ENCODE measurements at regions not wholly inside any gene's neighbourhood (a gene's known extent, or its start where the extent isn't known, plus 50 kb on each side); places are given as distances from the start of the nearest gene placed in this dataset.

- 0 out of 2 replicates have a peak, but pooled peaks have one; percentile 54 for TF ChIP-seq ZNF580 (CRISPR knock-in tag; IDR thresholded peaks at IDR 0.05; ENCODE audit: borderline replicate concordance, low read depth)
- peak; percentile 35; the same call in 1 of the 2 replicates for TF ChIP-seq KDM2A (CRISPR knock-in tag; IDR thresholded peaks at IDR 0.05; ENCODE audit: borderline replicate concordance, low read depth)
- TF ChIP-seq SALL1 (CRISPR knock-in tag; IDR thresholded peaks at IDR 0.05): peak; percentile 72
- no peak for TF ChIP-seq AHDC1 (CRISPR knock-in tag; IDR thresholded peaks at IDR 0.05; ENCODE audit: borderline replicate concordance)
- TF ChIP-seq TEF (CRISPR knock-in tag; IDR thresholded peaks at IDR 0.05): 0 out of 2 replicates have a peak, but pooled peaks have one; percentile 48
- no peak for TF ChIP-seq ZNF33A (CRISPR knock-in tag; IDR thresholded peaks at IDR 0.05; ENCODE audit: borderline replicate concordance)
- no peak for TF ChIP-seq GFI1 (CRISPR knock-in tag; IDR thresholded peaks at IDR 0.05; ENCODE audit: borderline replicate concordance)
- no peak for TF ChIP-seq ZNF367 (CRISPR knock-in tag; IDR thresholded peaks at IDR 0.05; ENCODE audit: borderline replicate concordance)
- TF ChIP-seq CREB3 (CRISPR knock-in tag; IDR thresholded peaks at IDR 0.05): 0 out of 2 replicates have a peak, but pooled peaks have one; percentile 58
- TF ChIP-seq GABPB1 (CRISPR knock-in tag; IDR thresholded peaks at IDR 0.05): peak; percentile 33; the same call in 1 of the 2 replicates
- TF ChIP-seq RBAK (CRISPR knock-in tag; IDR thresholded peaks at IDR 0.05): no peak
- TF ChIP-seq ZNF792 (CRISPR knock-in tag; IDR thresholded peaks at IDR 0.05): peak; percentile 50; the same call in 1 of the 2 replicates
- no peak for TF ChIP-seq ZNF468 (CRISPR knock-in tag; IDR thresholded peaks at IDR 0.05)
- no peak for TF ChIP-seq MZF1 (CRISPR knock-in tag; IDR thresholded peaks at IDR 0.05; ENCODE audit: borderline replicate concordance)
- TF ChIP-seq ATF7 (IDR thresholded peaks at IDR 0.05): no peak
- no peak for TF ChIP-seq ATF7 (CRISPR knock-in tag; IDR thresholded peaks at IDR 0.05)
- 0 out of 2 replicates have a peak, but pooled peaks have one; percentile 29 for TF ChIP-seq ISL2 (CRISPR knock-in tag; IDR thresholded peaks at IDR 0.05)
- TF ChIP-seq NKX3-1 (CRISPR knock-in tag; IDR thresholded peaks at IDR 0.05): no peak; the same call in 1 of the 2 replicates
- peak; percentile 64; the same call in 1 of the 2 replicates for TF ChIP-seq MAF1 (CRISPR knock-in tag; IDR thresholded peaks at IDR 0.05; ENCODE audit: borderline replicate concordance)
- peak; percentile 95 for TF ChIP-seq MIER2 (CRISPR knock-in tag; IDR thresholded peaks at IDR 0.05)
- TF ChIP-seq ZNF30 (CRISPR knock-in tag; IDR thresholded peaks at IDR 0.05): no peak
- TF ChIP-seq ZNF263 (CRISPR knock-in tag; IDR thresholded peaks at IDR 0.05): 0 out of 2 replicates have a peak, but pooled peaks have one; percentile 43
- no peak for TF ChIP-seq ZNF101 (CRISPR knock-in tag; IDR thresholded peaks at IDR 0.05; ENCODE audit: borderline replicate concordance, low read depth)
- TF ChIP-seq ZNF232 (CRISPR knock-in tag; IDR thresholded peaks at IDR 0.05; ENCODE audit: borderline replicate concordance): peak; percentile 89; the same call in 1 of the 2 replicates
- TF ChIP-seq BRD4 (CRISPR knock-in tag; IDR thresholded peaks at IDR 0.05): no peak
These were observed 115.4 kb downstream of the BRD1 start (continued) for GRCh38 chr22:49712195-49712791.

Measured in HepG2 (cell line).